DND-41 (cell line): ENCODE measurements at regions not wholly inside any gene's neighbourhood (a gene's known extent, or its start where the extent isn't known, plus 50 kb on each side); places are given as distances from the start of the nearest gene placed in this dataset.

Experiments
- ATAC-seq: fragments of 200-7000 bp; cut with Tn5 transposase; 3 replicates; pipeline ENCODE4 v1.9.1; 2021; ENCODE audit warnings: low read depth; ENCODE audit not compliant: insufficient read depth
- DNase-seq: peaks from one replicate; pipeline ENCODE4 v3.0.0-alpha.2; 2020
- H2AFZ ChIP-seq: 2 replicates; pipeline ENCODE4 v1.6.0; 2012; ENCODE audit warnings: low read depth, low read length
- H3K27ac ChIP-seq: 2 replicates; pipeline ENCODE4 v1.5.1; 2012; ENCODE audit warnings: low read length, inconsistent platforms
- H3K27me3 ChIP-seq: fragments of 200-600 bp; sonication (generic); 2 replicates; pipeline ENCODE4 v1.6.0; 2012; ENCODE audit warnings: low read length, mild to moderate bottlenecking, inconsistent platforms; ENCODE audit not compliant: insufficient read depth, poor library complexity
- H3K36me3 ChIP-seq: 2 replicates; pipeline ENCODE4 v1.5.1; 2012; ENCODE audit warnings: low read length, inconsistent platforms; ENCODE audit not compliant: insufficient read depth
- H3K4me1 ChIP-seq: 2 replicates; pipeline ENCODE4 v1.5.1; 2012; ENCODE audit warnings: mild to moderate bottlenecking, low read length; ENCODE audit not compliant: insufficient read depth
- H3K4me2 ChIP-seq: 2 replicates; pipeline ENCODE4 v1.6.0; 2012; ENCODE audit warnings: mild to moderate bottlenecking, moderate library complexity, low read length, inconsistent platforms; ENCODE audit not compliant: insufficient read depth
- H3K4me3 ChIP-seq, 2 experiments: fragments of 200-600 bp in 1 of 2; shearing (Covaris generic) in 1 of 2; 2 replicates each; pipeline ENCODE4 v1.5.1; 2012 to 2016; ENCODE audit warnings: inconsistent platforms in 2 of 2, low read length in 2 of 2, mild to moderate bottlenecking in 2 of 2, low read depth in 1 of 2, moderate library complexity in 1 of 2
- H3K79me2 ChIP-seq: 2 replicates; pipeline ENCODE4 v1.6.0; 2012; ENCODE audit warnings: low read length, inconsistent platforms; ENCODE audit not compliant: insufficient read depth
- H3K9ac ChIP-seq: 2 replicates; pipeline ENCODE4 v1.6.0; 2012; ENCODE audit warnings: low read depth, mild to moderate bottlenecking, inconsistent platforms, low read length, moderate library complexity
- H3K9me3 ChIP-seq: 2 replicates; pipeline ENCODE4 v1.5.1; 2012; ENCODE audit warnings: low read length, moderate library complexity, mild to moderate bottlenecking, inconsistent platforms; ENCODE audit not compliant: insufficient read depth, severe bottlenecking
- H4K20me1 ChIP-seq: 2 replicates; pipeline ENCODE4 v1.6.0; 2012; ENCODE audit warnings: low read length; ENCODE audit not compliant: insufficient read depth
- CTCF ChIP-seq: IDR thresholded peaks from 2 replicates; pipeline ENCODE4 v1.5.1; 2012; ENCODE audit warnings: borderline replicate concordance, low read length, moderate library complexity, mild to moderate bottlenecking; ENCODE audit not compliant: poor library complexity, severe bottlenecking; ENCODE audit errors: extremely low read depth
- EZH2 ChIP-seq: IDR thresholded peaks from 3 replicates; pipeline ENCODE4 v1.6.1; 2012; ENCODE audit warnings: borderline replicate concordance, low read depth, mild to moderate bottlenecking, moderate library complexity, low read length, inconsistent platforms; ENCODE audit not compliant: severe bottlenecking

DNA sequence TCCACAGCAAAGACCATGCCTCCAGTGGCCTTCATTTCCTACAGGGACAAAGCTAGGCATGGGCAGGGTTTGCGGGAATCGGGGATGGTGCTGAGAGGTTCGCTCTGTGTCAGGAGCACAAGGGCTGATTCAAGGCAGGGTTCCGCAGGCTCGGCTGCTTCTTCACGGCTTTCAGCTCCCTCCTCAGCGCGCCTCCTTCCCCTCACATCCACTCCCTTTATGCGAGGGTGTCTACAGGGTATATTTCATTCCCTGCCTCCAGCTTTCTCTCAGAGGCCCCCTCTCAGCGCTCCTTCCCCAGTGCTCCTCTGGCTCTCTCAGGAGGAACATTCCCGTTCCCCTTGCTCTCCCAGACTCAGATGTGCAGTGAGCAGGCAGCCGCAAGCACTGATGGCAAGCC, 78.7 kb upstream of the ASB18 start:
- Histone ChIP-seq H3K9me3 (no peaks in the 10 kb centered on the region), H3K27ac (no peak overlapping the region), H3K4me2 (no peak overlapping the region), H3K27me3 (peaks cover 9% of the 10 kb centered on the region), H3K9ac (no peak overlapping the region), H3K4me1 (no peaks in the 10 kb centered on the region), H3K4me3 (no peak overlapping the region), H3K36me3 (no peaks in the 10 kb centered on the region), H3K79me2 (no peaks in the 10 kb centered on the region), H2AFZ (no peak overlapping the region), H4K20me1 (no peaks in the 10 kb centered on the region; the same call in 1 of the 2 replicates)
- TF ChIP-seq EZH2 = no peak
- no peak for TF ChIP-seq CTCF
- ATAC-seq (no peak), DNase-seq (no peak)

GRCh38 chr2:236343400-236344161, 79.4 kb upstream of the ASB18 start:
- ATAC-seq = peak; percentile 59
- Histone ChIP-seq H3K27ac (no peak overlapping the region), H4K20me1 (no peaks in the 10 kb centered on the region; the same call in 1 of the 2 replicates), H3K4me2 (no peak overlapping the region), H3K36me3 (no peaks in the 10 kb centered on the region), H3K27me3 (peaks cover 3% of the 10 kb centered on the region), H3K9ac (no peak overlapping the region), H3K9me3 (no peaks in the 10 kb centered on the region), H3K4me3 (no peak overlapping the region), H3K4me1 (no peaks in the 10 kb centered on the region), H3K79me2 (no peaks in the 10 kb centered on the region), H2AFZ (no peak overlapping the region)
- DNase-seq = peak; percentile 63
- TF ChIP-seq EZH2 (no peak), CTCF (peak; percentile 88)

DNA sequence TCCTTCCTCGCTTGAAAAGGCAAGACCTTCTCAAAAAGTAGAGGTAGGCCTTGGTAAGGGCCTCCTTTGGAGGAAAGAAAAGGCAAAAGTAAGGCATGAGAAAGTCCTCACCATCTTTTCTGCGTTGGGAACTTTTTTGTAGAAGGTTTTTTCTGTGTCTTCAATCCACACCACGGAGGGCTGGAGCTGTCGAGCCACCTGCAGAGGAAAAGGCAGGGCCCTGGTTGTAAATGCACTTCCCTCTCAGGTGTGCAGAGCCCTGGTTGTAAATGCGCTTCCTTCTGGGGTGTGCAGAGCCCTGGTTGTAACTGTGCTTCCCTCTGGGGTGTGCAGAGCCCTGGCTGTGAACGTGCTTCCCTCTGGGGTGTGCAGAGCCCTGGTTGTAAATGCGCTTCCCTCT, 80.2 kb upstream of the ASB18 start:
- no peak for DNase-seq
- no peak overlapping the region for H3K27ac ChIP-seq
- no peaks in the 10 kb centered on the region for H3K27me3 ChIP-seq
- no peak overlapping the region for H2AFZ ChIP-seq
- H3K4me2 ChIP-seq = no peak overlapping the region
- no peaks in the 10 kb centered on the region for H3K79me2 ChIP-seq
- no peak overlapping the region for H3K9ac ChIP-seq
- H3K4me1 ChIP-seq = no peaks in the 10 kb centered on the region
- no peaks in the 10 kb centered on the region for H3K9me3 ChIP-seq
- no peak for TF ChIP-seq CTCF
- TF ChIP-seq EZH2 = no peak
- H3K36me3 ChIP-seq = no peaks in the 10 kb centered on the region
- no peak overlapping the region for H3K4me3 ChIP-seq
- ATAC-seq = no peak
- H4K20me1 ChIP-seq = no peaks in the 10 kb centered on the region; the same call in 1 of the 2 replicates
